ENCODE measurements at regions not wholly inside any gene's neighbourhood (a gene's known extent, or its start where the extent isn't known, plus 50 kb on each side); places are given as distances from the start of the nearest gene placed in this dataset.

- no peak overlapping the region for H3K4me2 ChIP-seq (ENCODE audit: control insufficient read depth, extremely low read depth, insufficient read depth, low read depth, low read length)
- TF ChIP-seq EZH2 (IDR thresholded peaks at IDR 0.05; ENCODE audit: low read length), result no peak
- TF ChIP-seq, protein P1, sequence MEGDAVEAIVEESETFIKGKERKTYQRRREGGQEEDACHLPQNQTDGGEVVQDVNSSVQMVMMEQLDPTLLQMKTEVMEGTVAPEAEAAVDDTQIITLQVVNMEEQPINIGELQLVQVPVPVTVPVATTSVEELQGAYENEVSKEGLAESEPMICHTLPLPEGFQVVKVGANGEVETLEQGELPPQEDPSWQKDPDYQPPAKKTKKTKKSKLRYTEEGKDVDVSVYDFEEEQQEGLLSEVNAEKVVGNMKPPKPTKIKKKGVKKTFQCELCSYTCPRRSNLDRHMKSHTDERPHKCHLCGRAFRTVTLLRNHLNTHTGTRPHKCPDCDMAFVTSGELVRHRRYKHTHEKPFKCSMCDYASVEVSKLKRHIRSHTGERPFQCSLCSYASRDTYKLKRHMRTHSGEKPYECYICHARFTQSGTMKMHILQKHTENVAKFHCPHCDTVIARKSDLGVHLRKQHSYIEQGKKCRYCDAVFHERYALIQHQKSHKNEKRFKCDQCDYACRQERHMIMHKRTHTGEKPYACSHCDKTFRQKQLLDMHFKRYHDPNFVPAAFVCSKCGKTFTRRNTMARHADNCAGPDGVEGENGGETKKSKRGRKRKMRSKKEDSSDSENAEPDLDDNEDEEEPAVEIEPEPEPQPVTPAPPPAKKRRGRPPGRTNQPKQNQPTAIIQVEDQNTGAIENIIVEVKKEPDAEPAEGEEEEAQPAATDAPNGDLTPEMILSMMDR (optimal IDR thresholded peaks at IDR 0.05 in 1 of 3, IDR thresholded peaks at IDR 0.05 in 1 of 3, conservative IDR thresholded peaks at IDR 0.05 in 1 of 3; ENCODE audit: extremely low read depth in 1 of 3, insufficient read depth in 2 of 3, low read length in 3 of 3), result no peak
- H3K9me3 ChIP-seq (ENCODE audit: control insufficient read depth, low read depth, low read length), result no peaks in the 10 kb centered on the region
- H3K9ac ChIP-seq (ENCODE audit: control insufficient read depth, extremely low read depth, insufficient read depth, low read length), result no peak overlapping the region
- dilution Hi-C loops (cut with MboI; ENCODE audit: extremely low pct_ligation_motif_present, low sequenced_read_pairs), result no loop called here
- H3K4me1 ChIP-seq (ENCODE audit: control insufficient read depth, extremely low read depth, insufficient read depth, low read length), result no peaks in the 10 kb centered on the region
- H3K9me1 ChIP-seq (ENCODE audit: control insufficient read depth, extremely low read depth, insufficient read depth, low read length), result no peaks in the 10 kb centered on the region
- no peak overlapping the region for H2AFZ ChIP-seq (ENCODE audit: control insufficient read depth, low read length)
- H3K36me3 ChIP-seq (ENCODE audit: control insufficient read depth in 2 of 2, extremely low read depth in 1 of 2, insufficient read depth in 2 of 2, low read length in 2 of 2), result no peaks in the 10 kb centered on the region
- no peak overlapping the region for H3K27ac ChIP-seq (ENCODE audit: control insufficient read depth, insufficient read depth, low read length)
- no peaks in the 10 kb centered on the region for H3K27me3 ChIP-seq (ENCODE audit: control insufficient read depth, extremely low read depth, insufficient read depth, low read length)
- no peak for DNase-seq (ENCODE audit: low read depth, low spot score)
- no peaks in the 10 kb centered on the region for H4K20me1 ChIP-seq (ENCODE audit: control insufficient read depth, extremely low read depth, insufficient read depth, low read length)
- H3K4me3 ChIP-seq (ENCODE audit: control insufficient read depth in 2 of 3, extremely low read depth in 1 of 3, insufficient read depth in 2 of 3, low read depth in 1 of 3, low read length in 3 of 3), result no peak overlapping the region
- FAIRE-seq, result no peak
- no peaks in the 10 kb centered on the region for H3K79me2 ChIP-seq (ENCODE audit: control insufficient read depth, insufficient read depth, low read length)
Observed at GRCh38 chr21:25080141-25080540, 527.1 kb downstream of the MRPL39 start.

DNA sequence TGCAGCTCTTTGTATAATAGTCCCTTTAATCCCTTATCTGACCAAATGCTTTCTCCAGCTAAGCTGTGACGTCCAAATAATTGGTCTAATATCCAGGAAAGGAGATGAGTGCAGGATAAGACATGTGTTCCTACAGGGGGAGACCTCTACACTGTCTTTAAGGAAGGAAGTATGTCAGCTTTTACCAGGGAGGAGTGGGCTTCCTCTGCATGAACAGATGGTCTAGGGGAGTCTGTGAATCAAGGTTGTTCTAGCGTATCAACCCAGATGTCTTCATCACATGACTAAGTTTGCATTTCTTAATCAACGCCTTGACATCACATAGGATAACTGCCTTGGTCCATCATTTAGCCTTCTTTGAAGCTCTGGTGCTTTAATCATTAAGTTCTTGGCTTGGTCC, 528.2 kb downstream of the MRPL39 start:
- DNase-seq (ENCODE audit: low read depth, low spot score), result no peak
- no peak overlapping the region for H3K4me2 ChIP-seq (ENCODE audit: control insufficient read depth, extremely low read depth, insufficient read depth, low read depth, low read length)
- no peaks in the 10 kb centered on the region for H3K9me1 ChIP-seq (ENCODE audit: control insufficient read depth, extremely low read depth, insufficient read depth, low read length)
- H3K4me3 ChIP-seq (ENCODE audit: control insufficient read depth in 2 of 3, extremely low read depth in 1 of 3, insufficient read depth in 2 of 3, low read depth in 1 of 3, low read length in 3 of 3), result no peak overlapping the region
- H3K27me3 ChIP-seq (ENCODE audit: control insufficient read depth, extremely low read depth, insufficient read depth, low read length), result no peaks in the 10 kb centered on the region
- H2AFZ ChIP-seq (ENCODE audit: control insufficient read depth, low read length), result no peak overlapping the region
- no peak for FAIRE-seq
- H3K36me3 ChIP-seq (ENCODE audit: control insufficient read depth in 2 of 2, extremely low read depth in 1 of 2, insufficient read depth in 2 of 2, low read length in 2 of 2), result no peaks in the 10 kb centered on the region
- H3K9me3 ChIP-seq (ENCODE audit: control insufficient read depth, low read depth, low read length), result no peaks in the 10 kb centered on the region
- dilution Hi-C loops (cut with MboI; ENCODE audit: extremely low pct_ligation_motif_present, low sequenced_read_pairs), result no loop called here
- no peak overlapping the region for H3K27ac ChIP-seq (ENCODE audit: control insufficient read depth, insufficient read depth, low read length)
- H3K9ac ChIP-seq (ENCODE audit: control insufficient read depth, extremely low read depth, insufficient read depth, low read length), result no peak overlapping the region
- no peaks in the 10 kb centered on the region for H4K20me1 ChIP-seq (ENCODE audit: control insufficient read depth, extremely low read depth, insufficient read depth, low read length)
- no peaks in the 10 kb centered on the region for H3K79me2 ChIP-seq (ENCODE audit: control insufficient read depth, insufficient read depth, low read length)
- TF ChIP-seq, protein P1 (optimal IDR thresholded peaks at IDR 0.05 in 1 of 3, IDR thresholded peaks at IDR 0.05 in 1 of 3, conservative IDR thresholded peaks at IDR 0.05 in 1 of 3; ENCODE audit: extremely low read depth in 1 of 3, insufficient read depth in 2 of 3, low read length in 3 of 3), result no peak
- no peak for TF ChIP-seq EZH2 (IDR thresholded peaks at IDR 0.05; ENCODE audit: low read length)
- no peaks in the 10 kb centered on the region for H3K4me1 ChIP-seq (ENCODE audit: control insufficient read depth, extremely low read depth, insufficient read depth, low read length)

Measured in keratinocyte (primary cell).